ENCODE measurements at regions not wholly inside any gene's neighbourhood (a gene's known extent, or its start where the extent isn't known, plus 50 kb on each side); places are given as distances from the start of the nearest gene placed in this dataset.

- BruUV-seq (replicated peaks): no TSS peak
- Histone ChIP-seq H2AFZ (ENCODE audit: low read depth, low read length) (no peak overlapping the region), H3K4me3 (replicated peaks in 1 of 3; ENCODE audit: insufficient read depth in 1 of 3, low read depth in 1 of 3, low read length in 3 of 3) (no peak overlapping the region), H3K4me1 (ENCODE audit: control insufficient read depth, extremely low read depth, insufficient read depth, low read length) (no peaks in the 10 kb centered on the region), H3K79me2 (ENCODE audit: control insufficient read depth, insufficient read depth, low read length) (no peaks in the 10 kb centered on the region), H3K27ac (ENCODE audit: insufficient read depth, low read depth, low read length) (no peak overlapping the region), H3K9me1 (replicated peaks; ENCODE audit: control insufficient read depth, extremely low read depth, insufficient read depth, low read length) (no peaks in the 10 kb centered on the region), H3K36me3 (ENCODE audit: control insufficient read depth in 2 of 2, extremely low read depth in 1 of 2, insufficient read depth in 2 of 2, low read length in 2 of 2) (no peaks in the 10 kb centered on the region), H3K4me2 (ENCODE audit: insufficient read depth, low read length) (no peak overlapping the region), H3K27me3 (ENCODE audit: control insufficient read depth in 2 of 2, insufficient read depth in 2 of 2, low read length in 2 of 2) (no peaks in the 10 kb centered on the region), H3K9ac (replicated peaks; ENCODE audit: extremely low read depth, insufficient read depth, low read length) (no peak overlapping the region), H3K9me3 (replicated peaks; ENCODE audit: control insufficient read depth, insufficient read depth, low read length) (peaks cover 3% of the 10 kb centered on the region), H4K20me1 (replicated peaks; ENCODE audit: control insufficient read depth, extremely low read depth, insufficient read depth, low read length) (no peaks in the 10 kb centered on the region)
- POLR2A ChIA-PET: no interaction called here
- CTCF ChIA-PET: no interaction called here
- dilution Hi-C loops (cut with MboI; ENCODE audit: extremely low pct_ligation_motif_present, low sequenced_read_pairs) (no loop called here), intact Hi-C loops (cut with micrococcal nuclease) (no loop called here)
- TF ChIP-seq POLR2AphosphoS5 (IDR thresholded peaks at IDR 0.05; ENCODE audit: insufficient read depth, low read depth, low read length): no peak
- TF ChIP-seq EZH2 (IDR thresholded peaks at IDR 0.05; ENCODE audit: borderline replicate concordance, low read depth, low read length, severe bottlenecking): no peak
- no peak for TF ChIP-seq POLR2A (IDR thresholded peaks at IDR 0.05; ENCODE audit: low read depth, low read length)
- TF ChIP-seq FOS (IDR thresholded peaks at IDR 0.05; ENCODE audit: borderline replicate concordance, insufficient read depth, low read length): no peak
- no peak for TF ChIP-seq JUN (IDR thresholded peaks at IDR 0.05; ENCODE audit: borderline replicate concordance, insufficient read depth, insufficient read length, low read depth)
- TF ChIP-seq MAX (IDR thresholded peaks at IDR 0.05; ENCODE audit: insufficient read depth, insufficient read length): no peak
- no peak for TF ChIP-seq GATA2 (IDR thresholded peaks at IDR 0.05; ENCODE audit: insufficient read depth, insufficient read length, low read depth, low read length)
- no peak for TF ChIP-seq MYC (IDR thresholded peaks at IDR 0.05; ENCODE audit: low read depth, low read length)
- TF ChIP-seq CTCF (IDR thresholded peaks at IDR 0.05; ENCODE audit: extremely low read depth in 1 of 2, insufficient read depth in 1 of 2, low read depth in 1 of 2, low read length in 2 of 2): no peak
- FAIRE-seq: no peak
- DNase-seq (ENCODE audit: low read depth, low spot score): no peak
Observed at GRCh38 chr5:155416765-155417164, 403.2 kb downstream of the KIF4B start.

Data from endothelial cell of umbilical vein (primary cell).